Stimulated activated naive CD8-positive, alpha-beta T cell treated with anti-CD3 and anti-CD28 coated beads, Interleukin-15, amount 100 ng/mL, for 72 hours (primary cell): ENCODE measurements at regions not wholly inside any gene's neighbourhood (a gene's known extent, or its start where the extent isn't known, plus 50 kb on each side); places are given as distances from the start of the nearest gene placed in this dataset.

ENCODE experiments used
- ATAC-seq: fragments of 150-1000 bp; cut with Tn5 transposase; 2 replicates; pipeline ENCODE4 v1.10.0; 2021; ENCODE audit warnings: mild to moderate bottlenecking, moderate library complexity
- DNase-seq, 2 donors: peaks; one replicate each; pipeline ENCODE4 v3.0.0; 2021 to 2022
- H3K27ac Mint-ChIP-seq, 2 donors: one replicate each; pipeline ENCODE4 v1.8.0; 2022; ENCODE audit warnings: mild to moderate bottlenecking in 2 of 2, mixed read lengths in 2 of 2, moderate library complexity in 2 of 2
- H3K27me3 Mint-ChIP-seq: one replicate; pipeline ENCODE4 v1.8.0; 2022; ENCODE audit warnings: mixed read lengths
- H3K4me1 Mint-ChIP-seq: one replicate; pipeline ENCODE4 v1.8.0; 2022; ENCODE audit warnings: mild to moderate bottlenecking, mixed read lengths
- H3K4me3 Mint-ChIP-seq, 2 donors: one replicate each; pipeline ENCODE4 v1.8.0; 2022; ENCODE audit warnings: mild to moderate bottlenecking in 2 of 2, mixed read lengths in 2 of 2, moderate library complexity in 1 of 2
- H3K9me3 Mint-ChIP-seq, 2 donors: one replicate each; pipeline ENCODE4 v1.8.0; 2022; ENCODE audit warnings: mixed read lengths in 2 of 2

DNA sequence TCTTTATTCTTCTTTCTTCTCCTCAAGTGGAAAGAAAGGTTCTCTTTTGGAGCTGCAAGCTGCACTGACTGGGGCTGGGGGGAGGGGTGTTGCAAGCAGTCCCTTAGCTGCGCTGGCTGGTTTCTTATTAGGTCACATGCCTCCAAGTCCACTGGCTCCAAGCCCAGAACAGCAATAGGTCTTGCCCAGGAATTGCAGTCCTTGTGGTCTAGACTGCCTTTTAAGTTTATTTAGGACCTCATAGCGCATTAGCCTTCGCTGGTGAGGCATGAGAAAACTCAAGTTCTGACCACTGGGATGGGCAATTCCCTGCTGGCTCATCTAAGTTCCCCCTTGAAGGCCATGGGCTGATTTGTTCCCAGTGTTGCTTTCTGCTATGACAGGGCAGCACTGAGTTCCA is 138.6 kb upstream of the SCN7A start:
- Mint-ChIP-seq H3K9me3 (no peaks in the 10 kb centered on the region), H3K4me1 (no peaks in the 10 kb centered on the region), H3K4me3 (no peak overlapping the region), H3K27ac (no peak overlapping the region), H3K27me3 (peaks cover 11% of the 10 kb centered on the region)
- no peak for ATAC-seq
- DNase-seq = no peak

DNA sequence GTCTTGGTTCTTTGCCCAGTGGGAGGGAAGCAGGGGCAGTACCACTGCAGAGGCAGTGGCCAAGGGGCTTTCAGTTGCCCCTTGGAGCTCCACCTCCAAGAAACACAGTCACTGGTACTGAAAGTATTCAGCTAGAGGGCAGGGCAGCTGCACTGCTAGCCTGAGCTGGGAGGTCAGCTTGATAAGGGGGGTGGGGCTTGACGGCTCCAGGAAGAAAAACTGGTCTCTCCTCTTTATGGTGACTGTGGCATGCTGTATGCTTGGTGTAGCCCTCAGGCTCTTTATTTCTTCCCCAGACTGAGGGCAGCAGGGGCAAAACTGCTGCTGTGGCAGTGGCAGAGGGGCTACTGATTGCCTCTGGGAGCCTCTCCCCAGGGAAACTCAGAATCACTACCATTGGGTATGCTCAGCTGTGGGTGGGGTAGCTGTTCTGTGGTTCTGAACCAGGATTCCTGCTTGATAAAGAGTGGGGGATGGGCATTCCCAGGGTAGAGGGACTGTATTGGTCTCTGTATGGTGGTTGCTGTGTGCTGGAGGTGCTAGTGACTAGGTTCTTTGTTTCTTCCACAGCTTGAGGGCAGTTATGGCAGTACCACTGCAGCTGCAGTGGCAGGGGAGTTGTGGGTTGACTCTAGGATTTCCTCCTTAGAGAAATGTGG is 134.6 kb upstream of the SCN7A start:
- no peak overlapping the region for H3K4me3 Mint-ChIP-seq
- DNase-seq = no peak
- peak overlapping the region in 1 of 2 donors; percentile 11 for H3K27ac Mint-ChIP-seq
- no peak for ATAC-seq
- no peaks in the 10 kb centered on the region for H3K4me1 Mint-ChIP-seq
- peaks cover 8 to 17% of the 10 kb centered on the region in 2 donors for H3K9me3 Mint-ChIP-seq
- H3K27me3 Mint-ChIP-seq = peaks cover 11% of the 10 kb centered on the region

DNA sequence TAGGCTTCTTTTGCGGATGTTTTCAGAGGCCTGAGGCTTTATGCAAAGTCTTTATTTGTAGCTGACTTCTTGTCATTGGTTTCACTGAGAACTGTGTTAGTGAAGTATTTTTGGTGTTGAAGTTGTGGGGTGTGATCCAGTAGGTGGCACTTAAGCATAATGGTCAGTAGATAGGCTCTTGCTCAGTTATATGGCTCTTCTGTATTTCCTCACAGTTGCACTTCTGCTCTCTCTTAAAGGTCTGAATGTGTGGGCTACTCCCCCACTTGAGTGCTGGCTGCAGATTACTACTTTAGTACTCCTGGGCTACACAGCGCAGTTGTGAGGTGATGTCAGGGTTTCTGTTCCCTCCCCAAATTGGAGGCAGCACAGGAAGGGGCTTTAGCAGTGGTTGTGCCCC is 133.8 kb upstream of the SCN7A start:
- H3K27ac Mint-ChIP-seq = no peak overlapping the region
- no peaks in the 10 kb centered on the region for H3K4me1 Mint-ChIP-seq

DNA sequence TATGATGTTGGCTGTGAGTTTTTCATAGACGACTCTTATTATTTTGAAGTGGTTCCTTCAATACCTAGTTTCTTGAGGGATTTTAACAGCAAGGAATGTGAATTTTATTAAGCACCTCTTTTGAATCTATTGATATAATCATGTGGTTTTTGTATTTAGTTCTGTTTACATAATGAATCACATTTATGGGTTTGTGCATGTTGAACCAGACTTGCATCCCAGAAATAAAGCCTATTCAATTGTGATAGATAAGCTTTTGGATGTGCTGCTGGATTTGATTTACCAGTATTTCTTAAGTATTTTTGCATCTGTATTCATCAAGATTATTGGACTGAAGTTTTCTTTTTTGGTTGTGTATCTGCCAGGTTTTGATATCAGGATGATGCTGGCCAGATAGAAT is 131.6 kb upstream of the SCN7A start:
- Mint-ChIP-seq H3K4me3 (no peak overlapping the region), H3K27me3 (peaks cover 11% of the 10 kb centered on the region), H3K9me3 (peaks cover 12 to 24% of the 10 kb centered on the region in 2 donors), H3K4me1 (peaks cover 8% of the 10 kb centered on the region), H3K27ac (no peak overlapping the region)
- DNase-seq (no peak), ATAC-seq (no peak)

More for the DNA sequence above, 133.8 kb upstream of the SCN7A start:
- Mint-ChIP-seq H3K9me3 (peaks cover 11 to 24% of the 10 kb centered on the region in 2 donors), H3K27me3 (peaks cover 11% of the 10 kb centered on the region), H3K4me3 (no peak overlapping the region)
- DNase-seq (no peak), ATAC-seq (no peak)

DNA sequence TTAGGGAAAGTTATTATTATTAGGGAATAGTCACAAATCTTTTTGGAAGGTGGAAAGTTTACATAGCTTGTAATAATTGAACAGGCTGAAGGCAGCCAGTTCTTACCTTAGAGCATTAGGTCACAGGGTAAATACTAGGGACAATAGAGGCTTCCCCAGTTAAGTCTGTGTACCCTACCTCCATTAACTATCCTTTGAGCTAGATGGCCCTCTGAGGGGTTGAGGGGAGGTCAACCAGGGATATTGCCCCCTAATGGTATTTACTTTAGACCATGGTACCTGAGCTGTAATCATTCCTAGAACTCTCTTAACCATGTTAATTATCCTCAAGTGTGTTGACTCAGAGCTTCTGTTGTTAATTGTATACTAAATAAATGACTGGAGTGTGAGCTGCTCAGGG is 120.5 kb upstream of the SCN7A start:
- DNase-seq = no peak
- Mint-ChIP-seq H3K27ac (no peak overlapping the region), H3K4me1 (peaks cover 18% of the 10 kb centered on the region), H3K4me3 (no peak overlapping the region), H3K27me3 (peaks cover 23% of the 10 kb centered on the region), H3K9me3 (peaks cover 0 to 4% of the 10 kb centered on the region in 2 donors)
- ATAC-seq = no peak

DNA sequence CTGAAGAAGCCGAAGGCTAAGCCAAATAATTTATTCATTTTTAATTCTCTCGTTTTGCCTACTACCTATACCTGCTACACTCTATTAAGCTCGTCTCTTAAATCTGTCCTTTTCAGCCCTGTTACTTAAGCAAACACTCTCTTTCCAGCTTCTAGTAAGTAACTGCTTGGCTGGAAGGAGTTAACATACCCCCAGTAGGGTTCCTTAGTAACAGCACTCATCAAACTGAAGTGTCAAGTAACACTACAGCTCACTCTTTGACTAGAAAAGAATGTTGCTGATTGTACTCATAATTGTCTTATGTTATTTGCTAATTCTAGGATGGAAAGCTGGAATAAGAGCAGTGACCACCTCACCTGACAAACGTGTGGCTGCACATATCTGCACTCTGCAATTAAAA is 120.0 kb upstream of the SCN7A start:
- Mint-ChIP-seq H3K4me3 (no peak overlapping the region), H3K27me3 (peaks cover 27% of the 10 kb centered on the region), H3K4me1 (peaks cover 20% of the 10 kb centered on the region), H3K27ac (no peak overlapping the region), H3K9me3 (no peaks in the 10 kb centered on the region)
- ATAC-seq = no peak
- DNase-seq = no peak

DNA sequence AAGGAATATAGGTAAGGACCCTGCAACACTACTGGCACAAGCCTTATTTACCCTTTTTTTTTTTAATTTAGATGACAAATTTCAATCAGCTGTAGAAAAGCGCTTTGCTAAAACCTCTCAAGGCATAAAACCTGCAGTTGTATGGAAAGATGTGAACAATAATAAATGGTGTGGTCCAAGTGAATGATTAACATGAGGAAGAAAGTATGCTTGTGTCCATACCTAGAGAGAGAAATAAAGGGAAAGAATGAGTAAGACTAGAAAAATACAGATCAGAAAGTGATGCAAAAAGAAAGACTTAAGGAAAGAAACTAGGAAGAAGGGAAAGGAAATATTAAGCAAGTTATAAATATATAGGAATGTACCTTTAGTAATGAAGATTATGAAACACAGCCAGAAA is 119.2 kb upstream of the SCN7A start:
- Mint-ChIP-seq H3K27me3 (peaks cover 33% of the 10 kb centered on the region), H3K9me3 (no peaks in the 10 kb centered on the region)

DNA sequence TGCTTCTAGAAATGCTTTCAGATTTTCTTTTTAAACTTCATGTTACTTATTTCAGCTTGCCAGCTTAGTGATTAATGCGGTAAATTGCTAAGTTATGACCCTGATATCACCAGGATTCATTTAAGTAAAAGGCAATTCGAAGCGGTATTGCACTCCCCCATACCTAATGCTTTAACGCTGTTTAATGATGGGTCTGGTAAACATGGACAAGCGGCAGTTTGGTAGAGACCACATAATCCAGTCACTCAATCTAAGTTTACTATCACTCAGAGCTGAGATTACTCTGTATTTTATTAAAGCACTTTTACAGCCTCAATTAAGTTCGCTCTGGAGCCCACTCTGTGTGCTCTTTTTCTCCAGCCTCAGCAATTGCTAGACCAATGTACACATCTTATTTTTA is 118.2 kb upstream of the SCN7A start:
- Mint-ChIP-seq H3K27me3 (peaks cover 35% of the 10 kb centered on the region), H3K4me1 (peaks cover 20% of the 10 kb centered on the region), H3K9me3 (no peaks in the 10 kb centered on the region), H3K27ac (no peak overlapping the region), H3K4me3 (no peak overlapping the region)
- ATAC-seq (no peak), DNase-seq (no peak)

More for the DNA sequence above, 119.2 kb upstream of the SCN7A start:
- Mint-ChIP-seq H3K27ac (no peak overlapping the region), H3K4me1 (peaks cover 20% of the 10 kb centered on the region), H3K4me3 (no peak overlapping the region)
- no peak for ATAC-seq
- no peak for DNase-seq

DNA sequence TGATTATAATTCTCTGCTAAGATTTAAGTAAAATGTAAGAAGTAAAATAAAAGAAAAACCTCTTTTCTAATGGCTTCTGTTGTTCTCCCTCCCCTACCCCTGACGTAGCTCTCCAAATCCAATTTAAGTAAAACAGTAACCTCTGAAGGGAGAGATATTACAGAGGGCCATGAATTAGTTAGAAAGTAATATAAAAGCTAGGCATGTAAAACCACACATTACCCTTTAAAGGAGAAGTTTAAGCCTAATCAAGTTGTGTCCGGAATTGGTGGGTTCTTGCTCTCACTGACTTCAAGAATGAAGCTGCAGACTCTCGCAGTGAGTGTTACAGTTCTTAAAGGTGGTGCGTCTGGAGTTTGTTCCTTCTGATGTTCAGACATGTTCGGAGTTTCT is 116.9 kb upstream of the SCN7A start:
- Mint-ChIP-seq H3K4me3 (peak overlapping the region; percentile 55 to 70), H3K4me1 (peaks cover 20% of the 10 kb centered on the region), H3K27me3 (peaks cover 35% of the 10 kb centered on the region), H3K27ac (no peak overlapping the region), H3K9me3 (no peaks in the 10 kb centered on the region)
- DNase-seq (no peak), ATAC-seq (no peak)

DNA sequence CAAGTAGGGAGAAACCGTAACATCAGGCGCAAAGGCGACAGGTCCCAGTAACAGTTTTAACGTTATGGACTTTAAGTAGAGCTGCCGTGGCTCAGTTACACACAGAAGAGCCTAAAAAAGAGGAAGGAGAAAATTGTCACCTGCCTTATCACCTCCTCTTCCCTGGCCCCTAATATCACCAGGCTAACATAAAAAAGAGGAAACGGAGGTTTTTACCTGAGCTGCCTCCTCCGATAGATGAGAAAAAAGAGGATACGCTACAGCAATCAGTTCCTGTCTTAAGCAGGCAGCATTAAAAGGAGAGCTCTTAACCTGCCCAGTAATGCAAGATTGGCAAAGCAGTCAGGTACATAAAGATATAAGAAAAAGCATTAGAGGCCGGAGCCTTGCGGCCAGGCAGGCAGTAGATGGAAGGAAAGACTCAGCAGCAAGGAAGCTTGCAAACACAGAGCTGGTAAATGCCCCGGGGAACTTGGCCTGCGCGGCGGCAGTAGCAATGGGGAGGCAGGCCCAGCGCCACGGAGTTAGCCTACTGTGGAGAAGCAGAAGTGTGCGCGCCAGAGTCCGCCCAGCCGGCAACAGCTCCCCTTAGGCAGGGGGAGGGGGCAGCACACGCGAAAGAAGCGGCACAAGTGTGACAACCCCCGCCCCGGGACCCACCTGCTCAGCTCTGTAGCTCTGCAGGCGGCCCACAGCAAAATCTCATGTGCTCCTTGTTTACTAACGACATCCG is 116.3 kb upstream of the SCN7A start:
- Mint-ChIP-seq H3K27me3 (peaks cover 35% of the 10 kb centered on the region), H3K9me3 (no peaks in the 10 kb centered on the region), H3K27ac (peak overlapping the region in 1 of 2 donors; percentile 7), H3K4me1 (peaks cover 20% of the 10 kb centered on the region), H3K4me3 (peak overlapping the region; percentile 55 to 70)
- peak in 1 of 2 donors; percentile 8 for DNase-seq
- ATAC-seq = peak; percentile 67

DNA sequence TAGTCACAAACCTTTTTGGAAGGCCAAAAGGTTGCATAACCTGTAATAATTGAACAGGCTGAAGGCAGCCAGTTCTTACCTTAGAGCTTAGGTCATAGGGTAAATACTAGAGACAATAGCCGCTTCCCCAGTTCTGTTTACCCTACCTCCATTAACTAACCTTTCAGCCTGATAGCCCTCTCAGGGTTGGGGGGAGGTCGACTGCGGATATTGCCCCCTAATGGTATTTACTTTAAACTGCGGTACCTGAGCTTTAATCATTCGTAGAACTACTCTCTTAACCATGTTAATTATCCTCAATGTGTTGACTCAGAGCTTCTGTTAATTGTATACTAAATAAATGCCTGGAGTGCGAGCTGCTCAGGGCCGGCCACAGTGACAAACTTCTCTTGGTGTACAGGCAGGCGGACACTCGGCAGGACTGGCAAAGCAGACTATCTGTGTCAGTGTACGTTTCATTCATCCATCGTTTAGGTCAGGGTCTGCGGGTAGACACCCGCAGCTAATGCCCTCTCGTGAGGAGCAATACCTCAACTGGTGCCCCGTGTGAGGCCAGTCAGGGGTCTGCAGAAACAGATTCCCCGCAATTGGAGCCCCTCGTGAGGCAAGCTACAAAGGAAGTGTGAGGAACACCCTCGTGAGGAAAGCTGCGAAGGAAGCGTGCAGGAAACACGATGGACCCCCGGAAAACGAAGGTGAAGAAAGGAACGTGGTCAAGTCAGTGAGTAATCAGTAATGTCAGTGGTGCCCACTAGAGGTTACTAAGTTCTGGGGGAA is 115.3 kb upstream of the SCN7A start:
- DNase-seq = no peak
- Mint-ChIP-seq H3K27me3 (peaks cover 35% of the 10 kb centered on the region), H3K4me1 (peaks cover 20% of the 10 kb centered on the region), H3K9me3 (no peaks in the 10 kb centered on the region), H3K4me3 (no peak overlapping the region), H3K27ac (no peak overlapping the region)
- no peak for ATAC-seq

DNA sequence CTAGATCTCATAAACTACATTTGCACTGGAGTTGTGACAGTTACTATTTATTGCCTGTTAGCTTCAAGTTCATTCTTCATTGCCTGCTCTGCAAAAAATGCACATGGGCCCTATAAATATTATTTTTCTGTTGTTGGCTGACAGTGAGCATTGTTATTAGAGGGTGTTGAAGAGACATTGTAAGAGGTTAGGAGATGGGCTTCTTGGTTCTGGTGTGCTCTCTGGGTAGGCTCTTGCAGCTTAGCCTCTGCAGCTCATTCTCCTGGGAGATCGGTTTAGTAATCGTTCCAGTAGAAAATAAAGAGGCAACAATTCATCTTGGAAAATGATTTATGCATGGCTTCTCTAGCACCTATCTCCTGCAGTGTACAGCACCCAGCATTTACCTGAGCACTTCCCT is 113.8 kb upstream of the SCN7A start:
- ATAC-seq (no peak), DNase-seq (no peak)
- Mint-ChIP-seq H3K9me3 (no peaks in the 10 kb centered on the region), H3K27ac (no peak overlapping the region), H3K4me3 (no peak overlapping the region), H3K4me1 (peaks cover 20% of the 10 kb centered on the region), H3K27me3 (peaks cover 35% of the 10 kb centered on the region)

DNA sequence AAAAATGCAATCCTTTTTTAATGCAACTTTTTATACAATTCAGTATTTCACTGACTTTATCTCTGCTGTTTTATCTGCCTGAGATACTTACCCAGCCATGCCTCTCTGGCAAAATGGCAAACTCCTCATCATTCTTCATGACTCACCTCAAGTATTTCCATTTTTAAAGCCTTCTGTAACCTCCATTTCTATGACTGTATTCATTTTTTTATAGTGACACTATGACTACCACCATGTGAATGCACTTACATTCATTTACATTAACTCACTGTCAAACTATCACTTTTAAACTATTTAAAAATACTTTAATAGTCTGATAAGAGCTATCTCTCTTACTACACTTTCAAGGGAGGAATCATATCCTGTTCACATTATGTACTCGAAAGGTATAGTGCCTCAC is 99.4 kb upstream of the SCN7A start:
- Mint-ChIP-seq H3K9me3 (peaks cover under 1 to 20% of the 10 kb centered on the region in 2 donors), H3K4me3 (no peak overlapping the region), H3K4me1 (no peaks in the 10 kb centered on the region), H3K27me3 (no peaks in the 10 kb centered on the region), H3K27ac (no peak overlapping the region)
- ATAC-seq (no peak), DNase-seq (no peak)

DNA sequence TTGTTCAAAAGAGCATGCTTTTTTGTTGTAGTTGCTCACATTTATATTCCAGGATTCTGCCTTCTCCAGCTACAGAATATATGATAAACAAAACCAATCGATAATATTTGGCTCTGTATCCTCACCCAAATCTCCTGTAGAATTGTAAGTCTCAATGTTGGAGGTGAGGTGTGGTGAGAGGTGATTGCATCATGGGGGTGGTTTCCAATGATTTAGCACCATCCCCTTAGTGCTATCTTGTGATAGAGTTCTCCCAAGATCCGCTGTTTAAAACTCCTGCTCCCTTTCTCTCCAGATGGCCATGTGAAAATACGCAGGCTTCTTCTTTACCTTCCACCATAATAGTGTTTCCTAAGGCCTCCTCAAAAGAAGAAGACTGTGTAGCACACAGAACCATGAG is 98.7 kb upstream of the SCN7A start:
- Mint-ChIP-seq H3K4me1 (no peaks in the 10 kb centered on the region), H3K9me3 (peaks cover 0 to 20% of the 10 kb centered on the region in 2 donors), H3K27me3 (no peaks in the 10 kb centered on the region), H3K27ac (no peak overlapping the region), H3K4me3 (no peak overlapping the region)
- DNase-seq = no peak
- ATAC-seq = no peak

DNA sequence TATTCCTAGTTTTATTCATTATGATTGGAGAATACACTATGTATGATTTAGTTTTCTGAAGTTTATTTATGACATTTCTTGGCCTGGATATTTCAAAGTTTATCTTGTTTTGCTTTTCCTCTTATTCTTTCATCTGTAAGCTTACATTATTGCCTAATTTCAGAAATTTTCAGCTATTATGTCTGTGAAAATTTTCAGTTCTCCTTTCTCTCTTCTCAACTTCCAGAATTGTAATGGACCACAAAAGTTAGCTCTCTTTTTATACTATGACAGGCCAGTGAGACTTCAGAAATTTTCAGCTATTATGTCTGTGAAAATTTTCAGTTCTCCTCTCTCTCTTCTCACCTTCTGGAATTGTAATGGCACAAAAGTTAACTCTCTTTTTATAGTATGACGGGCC is 97.2 kb upstream of the SCN7A start:
- no peak for ATAC-seq
- Mint-ChIP-seq H3K27ac (no peak overlapping the region), H3K27me3 (no peaks in the 10 kb centered on the region), H3K4me3 (no peak overlapping the region), H3K4me1 (no peaks in the 10 kb centered on the region), H3K9me3 (peaks cover 0 to 9% of the 10 kb centered on the region in 2 donors)
- no peak for DNase-seq

DNA sequence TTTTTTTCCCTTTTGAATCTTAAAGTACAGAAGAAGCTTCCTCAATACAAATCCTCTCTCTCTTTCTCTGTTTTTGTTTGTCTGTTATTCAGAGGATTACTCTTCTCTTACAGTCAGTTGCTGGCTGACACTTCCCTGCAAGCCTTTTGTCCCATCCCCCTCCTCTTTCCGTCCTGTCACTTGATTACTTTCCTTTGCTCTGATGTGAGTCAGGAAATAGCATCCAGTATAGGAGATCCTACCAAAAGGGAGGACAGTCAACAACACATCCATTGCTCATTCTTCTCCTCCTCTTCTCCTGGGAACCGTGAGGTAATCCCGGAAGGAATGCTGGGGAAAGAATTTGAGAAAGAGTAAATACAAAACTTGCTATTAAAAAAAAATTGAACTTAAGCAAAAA is 79.3 kb upstream of the SCN7A start:
- no peaks in the 10 kb centered on the region for H3K9me3 Mint-ChIP-seq
- H3K27ac Mint-ChIP-seq = no peak overlapping the region
- H3K4me1 Mint-ChIP-seq = no peaks in the 10 kb centered on the region
- no peak for ATAC-seq
- H3K4me3 Mint-ChIP-seq = no peak overlapping the region
- no peaks in the 10 kb centered on the region for H3K27me3 Mint-ChIP-seq
- no peak for DNase-seq
